Nucleus accumbens (tissue), 56 donors: ENCODE measurements at regions not wholly inside any gene's neighbourhood (a gene's known extent, or its start where the extent isn't known, plus 50 kb on each side); places are given as distances from the start of the nearest gene placed in this dataset.

ENCODE experiments used
- DNase-seq, 56 donors: peaks; one replicate each; lab custom pipeline; 2025; lab: John Stamatoyannopoulos, UW

GRCh38 chr2:75787532-75788132, 76.9 kb upstream of the GCFC2 start:
- peak in 3 of 56 donors; percentile 1 to 17 (median 2) for DNase-seq

- no peak for DNase-seq
Observed at GRCh38 chr2:75775311-75775823, 64.7 kb upstream of the GCFC2 start.

DNA sequence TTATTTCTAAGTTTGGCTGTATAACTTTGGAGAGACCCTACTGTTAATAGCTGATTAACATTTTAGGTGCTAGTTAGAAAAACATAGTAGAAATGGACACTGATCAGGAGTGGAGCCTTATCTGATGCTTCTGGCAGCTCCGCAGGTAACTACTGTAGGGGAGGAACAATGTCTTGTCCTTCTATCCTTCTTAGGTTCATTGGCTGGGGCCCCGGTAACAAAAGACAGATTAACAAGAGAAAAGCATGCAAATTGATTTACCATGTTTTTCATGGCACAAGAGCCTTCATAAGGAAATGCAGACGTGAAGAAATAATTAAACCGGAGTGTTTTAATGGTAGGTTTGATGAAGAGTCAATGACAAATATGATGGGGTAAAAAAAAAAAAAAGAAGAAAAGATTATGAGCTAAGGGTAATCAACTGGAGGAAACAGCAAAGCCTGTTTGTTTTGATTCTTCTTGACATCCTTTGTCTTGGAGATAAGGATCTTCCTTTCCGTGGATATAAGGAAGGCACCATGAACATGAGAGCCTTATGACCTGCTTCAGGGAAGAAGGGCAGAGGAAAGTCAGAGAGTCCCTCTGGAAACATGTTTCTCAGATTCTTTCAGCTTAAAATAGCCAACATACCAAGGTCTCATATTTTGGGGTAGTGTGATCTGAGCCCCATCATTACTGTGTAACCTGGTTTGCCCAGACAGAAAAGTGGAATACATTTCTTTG, 62.4 kb upstream of the GCFC2 start:
- no peak for DNase-seq

DNA sequence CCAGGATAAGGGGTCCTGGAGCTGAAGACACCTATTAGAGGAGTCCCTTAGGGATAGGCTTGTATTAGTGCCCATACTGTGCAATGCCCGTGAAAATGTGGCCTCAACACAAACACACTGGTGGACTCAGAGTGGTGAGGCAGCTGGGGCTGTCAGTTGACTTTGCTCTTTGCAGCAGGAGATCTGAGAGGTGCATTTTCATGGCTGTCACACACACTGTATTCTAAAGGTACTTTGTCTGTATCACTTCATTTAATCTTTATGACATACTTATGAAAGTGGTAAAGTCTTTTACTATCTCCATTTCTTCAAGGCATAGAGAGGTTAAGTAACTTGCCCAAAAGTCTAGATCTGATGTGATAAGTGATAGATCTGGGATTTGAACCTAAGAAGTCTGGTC, 55.1 kb upstream of the GCFC2 start:
- no peak for DNase-seq

DNA sequence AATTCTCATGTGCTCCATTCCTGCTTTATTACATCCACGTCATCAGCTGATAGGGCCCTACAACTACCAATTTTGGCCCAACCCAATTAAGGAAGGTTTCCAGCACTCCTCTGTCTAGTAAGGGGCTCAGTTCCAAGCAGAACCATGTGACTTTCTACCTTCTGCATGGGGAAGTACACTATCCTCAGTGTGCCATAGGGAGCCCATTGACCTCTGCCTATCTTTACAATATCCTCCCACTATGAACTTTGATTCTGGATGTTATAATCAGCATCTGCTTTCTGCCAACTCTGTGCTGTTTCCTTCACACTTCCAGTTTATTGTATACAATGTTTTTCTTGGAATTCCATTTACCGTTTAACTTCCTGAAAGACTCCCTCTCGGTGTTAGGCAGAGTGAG, 53.9 kb upstream of the GCFC2 start:
- DNase-seq = no peak
